ENCODE measurements at regions not wholly inside any gene's neighbourhood (a gene's known extent, or its start where the extent isn't known, plus 50 kb on each side); places are given as distances from the start of the nearest gene placed in this dataset.

DNA sequence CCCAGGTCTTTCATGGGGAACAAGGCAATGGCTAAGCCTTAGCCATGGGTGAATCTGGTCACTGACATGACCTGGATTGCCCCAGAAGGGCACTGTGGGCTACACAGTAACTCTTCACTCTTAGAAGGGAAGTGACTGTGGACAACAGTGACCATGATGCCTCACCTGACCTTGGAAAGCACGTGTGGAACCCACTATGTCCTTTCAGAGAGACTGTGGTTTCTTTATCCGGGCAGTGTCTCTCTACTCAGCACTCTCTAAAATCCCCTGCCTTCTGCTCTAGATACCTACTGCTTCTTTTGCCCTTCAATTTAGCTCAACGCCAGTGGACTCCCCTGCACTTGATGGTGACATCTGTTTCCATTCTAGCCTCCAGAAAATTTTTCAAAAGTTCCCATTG is 66.1 kb upstream of the ANKFN1 start:
- no peaks in the 10 kb centered on the region for H3K36me3 ChIP-seq (ENCODE audit: low read depth, low read length)
- H3K4me1 ChIP-seq (ENCODE audit: insufficient read depth, low read length) = no peaks in the 10 kb centered on the region
- no peak overlapping the region for H3K9ac ChIP-seq (ENCODE audit: low read length)
- no peak overlapping the region for H3K4me2 ChIP-seq (ENCODE audit: low read length)
- ChIA-PET POLR2A (ENCODE audit: unreplicated experiment) (no interaction called here), CTCF (no interaction called here)
- peaks cover 14% of the 10 kb centered on the region; the same call in 1 of the 2 replicates for H3K27me3 ChIP-seq (ENCODE audit: low read length)
- no peak overlapping the region for H3K4me3 ChIP-seq (ENCODE audit: low read length)
- no peak overlapping the region for H2AFZ ChIP-seq (ENCODE audit: low read length)
- no peak for DNase-seq
- H3K79me2 ChIP-seq (ENCODE audit: low read length) = no peaks in the 10 kb centered on the region
- H3K9me2 ChIP-seq (replicated peaks; ENCODE audit: low read length) = no peaks in the 10 kb centered on the region
- H3F3A ChIP-seq (ENCODE audit: low read length, unreplicated experiment) = no peaks in the 10 kb centered on the region
- H4K20me1 ChIP-seq (ENCODE audit: low read length) = no peaks in the 10 kb centered on the region
- no TSS peak for BruUV-seq (replicated peaks)
- intact Hi-C loops (cut with micrococcal nuclease) = no loop called here
- TF ChIP-seq EZH2 (IDR thresholded peaks at IDR 0.05; ENCODE audit: low read length, unreplicated experiment) (no peak), CTCF (conservative IDR thresholded peaks at IDR 0.05; ENCODE audit: low read depth, low read length) (no peak), EZH2phosphoT487 (IDR thresholded peaks at IDR 0.05; ENCODE audit: borderline replicate concordance, low read length) (no peak)
- H3K27ac ChIP-seq (ENCODE audit: low read length) = no peak overlapping the region
- no peak for ATAC-seq
- no peaks in the 10 kb centered on the region for H3K9me3 ChIP-seq (ENCODE audit: low read length)

DNA sequence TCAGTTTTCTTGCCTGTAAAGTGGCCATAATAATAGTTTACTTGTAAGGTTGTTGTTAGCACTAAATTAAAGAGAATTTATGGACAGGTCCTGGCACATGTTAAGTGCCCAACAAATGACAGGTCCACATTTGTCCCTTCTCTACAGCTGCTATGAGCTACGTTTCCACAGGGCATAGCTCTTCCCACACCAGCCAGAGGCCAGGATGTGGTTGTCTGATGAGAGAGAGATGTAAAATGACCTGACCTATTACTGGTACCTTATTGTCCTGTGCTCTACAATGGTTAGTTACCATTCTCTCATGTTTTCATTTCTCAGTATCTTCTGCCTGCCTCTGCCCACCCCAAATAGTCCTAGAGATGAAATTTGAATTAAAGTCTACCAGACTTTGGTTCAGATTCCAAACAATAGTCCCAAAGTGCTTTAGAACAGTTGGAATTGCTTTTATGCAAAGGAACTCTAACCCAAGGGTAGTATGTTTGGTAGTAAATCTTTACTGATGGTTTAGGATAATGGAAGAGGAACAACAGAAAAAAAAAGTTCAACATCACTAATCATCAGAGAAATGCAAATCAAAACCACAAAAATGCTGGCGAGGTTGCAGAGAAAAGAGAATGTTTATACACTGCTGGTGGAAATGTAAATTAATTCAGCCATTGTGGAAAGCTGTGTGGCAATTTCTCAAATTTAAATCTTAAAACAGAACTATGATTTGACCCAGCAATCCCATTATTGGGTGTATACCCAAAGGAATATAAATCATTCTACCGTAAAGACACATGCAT is 57.1 kb upstream of the ANKFN1 start:
- BruUV-seq (replicated peaks) = no TSS peak
- CTCF ChIA-PET = no interaction called here
- Histone ChIP-seq H3K4me3 (ENCODE audit: low read length) (no peak overlapping the region), H3K4me2 (ENCODE audit: low read length) (no peak overlapping the region), H4K20me1 (ENCODE audit: low read length) (no peaks in the 10 kb centered on the region), H3K4me1 (ENCODE audit: insufficient read depth, low read length) (no peaks in the 10 kb centered on the region), H2AFZ (ENCODE audit: low read length) (no peak overlapping the region), H3F3A (ENCODE audit: low read length, unreplicated experiment) (no peaks in the 10 kb centered on the region), H3K9me3 (ENCODE audit: low read length) (no peaks in the 10 kb centered on the region), H3K36me3 (ENCODE audit: low read depth, low read length) (no peaks in the 10 kb centered on the region), H3K27me3 (ENCODE audit: low read length) (peaks cover 23% of the 10 kb centered on the region), H3K79me2 (ENCODE audit: low read length) (no peaks in the 10 kb centered on the region), H3K27ac (ENCODE audit: low read length) (no peak overlapping the region), H3K9ac (ENCODE audit: low read length) (no peak overlapping the region), H3K9me2 (replicated peaks; ENCODE audit: low read length) (no peaks in the 10 kb centered on the region)
- DNase-seq (no peak), ATAC-seq (no peak)
- POLR2A ChIA-PET (ENCODE audit: unreplicated experiment) = no interaction called here
- intact Hi-C loops (cut with micrococcal nuclease) = no loop called here
- TF ChIP-seq EZH2 (IDR thresholded peaks at IDR 0.05; ENCODE audit: low read length, unreplicated experiment) = no peak
- no peak for TF ChIP-seq EZH2phosphoT487 (IDR thresholded peaks at IDR 0.05; ENCODE audit: borderline replicate concordance, low read length)
- no peak for TF ChIP-seq CTCF (conservative IDR thresholded peaks at IDR 0.05; ENCODE audit: low read depth, low read length)

DNA sequence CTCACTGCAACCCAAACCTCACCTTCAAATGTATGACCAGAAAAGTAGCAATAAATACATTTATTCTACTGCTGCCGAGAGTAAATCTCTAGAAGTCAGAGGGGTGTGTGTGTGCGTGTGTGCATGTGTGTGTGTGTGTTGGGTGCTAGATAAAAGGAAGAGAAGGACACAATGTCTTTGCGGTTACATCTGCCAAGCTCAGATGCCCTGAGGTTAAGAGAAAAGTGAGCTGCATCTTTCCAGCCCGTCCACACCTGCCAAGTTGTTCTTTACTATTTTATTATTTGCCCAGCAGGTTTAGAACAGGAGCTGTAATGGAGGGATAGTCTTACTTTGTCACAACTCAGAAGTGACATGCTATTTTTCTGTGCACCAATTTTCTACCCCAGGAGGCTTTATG is 54.5 kb upstream of the ANKFN1 start:
- Histone ChIP-seq H3K79me2 (ENCODE audit: low read length) (no peaks in the 10 kb centered on the region), H2AFZ (ENCODE audit: low read length) (no peak overlapping the region), H3K4me3 (ENCODE audit: low read length) (no peak overlapping the region), H3K27me3 (ENCODE audit: low read length) (peaks cover 18% of the 10 kb centered on the region), H3K36me3 (ENCODE audit: low read depth, low read length) (no peaks in the 10 kb centered on the region), H3K4me1 (ENCODE audit: insufficient read depth, low read length) (no peaks in the 10 kb centered on the region), H3K9me2 (replicated peaks; ENCODE audit: low read length) (no peaks in the 10 kb centered on the region), H3F3A (ENCODE audit: low read length, unreplicated experiment) (no peaks in the 10 kb centered on the region), H4K20me1 (ENCODE audit: low read length) (no peaks in the 10 kb centered on the region), H3K4me2 (ENCODE audit: low read length) (no peak overlapping the region), H3K9ac (ENCODE audit: low read length) (no peak overlapping the region), H3K27ac (ENCODE audit: low read length) (no peak overlapping the region), H3K9me3 (ENCODE audit: low read length) (no peaks in the 10 kb centered on the region)
- no TSS peak for BruUV-seq (replicated peaks)
- no peak for TF ChIP-seq EZH2 (IDR thresholded peaks at IDR 0.05; ENCODE audit: low read length, unreplicated experiment)
- no peak for TF ChIP-seq CTCF (conservative IDR thresholded peaks at IDR 0.05; ENCODE audit: low read depth, low read length)
- no peak for TF ChIP-seq EZH2phosphoT487 (IDR thresholded peaks at IDR 0.05; ENCODE audit: borderline replicate concordance, low read length)
- POLR2A ChIA-PET (ENCODE audit: unreplicated experiment) = no interaction called here
- intact Hi-C loops (cut with micrococcal nuclease) = no loop called here
- ATAC-seq (no peak), DNase-seq (no peak)
- CTCF ChIA-PET = no interaction called here
